IgD-negative memory B cell (primary cell): ENCODE measurements at regions not wholly inside any gene's neighbourhood (a gene's known extent, or its start where the extent isn't known, plus 50 kb on each side); places are given as distances from the start of the nearest gene placed in this dataset.
"Not testable (repeated sequence)": the region's sequence is repeated elsewhere in the genome, so short reads cannot be mapped to it uniquely, and the experiment has no call there.

Source experiments
- H3K27ac Mint-ChIP-seq, 3 donors: one replicate each; pipeline ENCODE4 v1.8.0; 2020 to 2022; ENCODE audit warnings: mild to moderate bottlenecking in 3 of 3, mixed read lengths in 3 of 3, moderate library complexity in 1 of 3
- H3K27me3 Mint-ChIP-seq: one replicate; pipeline ENCODE4 v1.8.0; 2021; ENCODE audit warnings: mixed read lengths
- H3K36me3 Mint-ChIP-seq: one replicate; pipeline ENCODE4 v1.8.0; 2020; ENCODE audit warnings: mild to moderate bottlenecking, mixed read lengths
- H3K4me1 Mint-ChIP-seq, 3 donors: one replicate each; pipeline ENCODE4 v1.8.0; 2020 to 2022; ENCODE audit warnings: mixed read lengths in 3 of 3, mild to moderate bottlenecking in 1 of 3
- H3K4me3 Mint-ChIP-seq, 4 donors: one replicate each; pipeline ENCODE4 v1.8.0; 2020 to 2022; ENCODE audit warnings: mild to moderate bottlenecking in 4 of 4, mixed read lengths in 4 of 4, moderate library complexity in 3 of 4
- H3K9me3 Mint-ChIP-seq, 3 donors: one replicate each; pipeline ENCODE4 v1.8.0; 2020 to 2021; ENCODE audit warnings: mixed read lengths in 3 of 3, mild to moderate bottlenecking in 1 of 3

DNA sequence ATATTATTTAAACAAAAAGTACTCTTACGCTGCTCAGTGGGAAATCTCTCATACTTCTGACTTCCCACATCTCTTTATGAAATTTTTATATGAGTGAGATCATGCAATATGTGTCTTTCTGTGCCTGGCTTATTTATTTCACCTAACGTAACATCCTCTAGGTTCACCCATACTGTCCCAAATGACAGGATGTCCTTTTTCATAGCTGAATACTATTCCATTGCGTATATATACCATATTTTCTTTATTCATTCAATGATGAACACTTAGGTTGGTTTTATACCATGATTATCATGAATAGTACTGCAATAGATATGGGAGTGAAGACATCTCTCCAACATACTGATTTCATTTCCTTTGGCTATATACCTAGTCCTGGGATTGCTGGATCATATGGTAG is 57.8 kb upstream of the TPP2 start:
- H3K27me3 Mint-ChIP-seq: peaks cover 14% of the 10 kb centered on the region
- no peaks in the 10 kb centered on the region for H3K4me1 Mint-ChIP-seq
- H3K4me3 Mint-ChIP-seq: no peak overlapping the region
- no peak overlapping the region for H3K27ac Mint-ChIP-seq
- H3K9me3 Mint-ChIP-seq: peaks cover 4 to 10% (median 9%) of the 10 kb centered on the region in 3 donors
- no peaks in the 10 kb centered on the region for H3K36me3 Mint-ChIP-seq

DNA sequence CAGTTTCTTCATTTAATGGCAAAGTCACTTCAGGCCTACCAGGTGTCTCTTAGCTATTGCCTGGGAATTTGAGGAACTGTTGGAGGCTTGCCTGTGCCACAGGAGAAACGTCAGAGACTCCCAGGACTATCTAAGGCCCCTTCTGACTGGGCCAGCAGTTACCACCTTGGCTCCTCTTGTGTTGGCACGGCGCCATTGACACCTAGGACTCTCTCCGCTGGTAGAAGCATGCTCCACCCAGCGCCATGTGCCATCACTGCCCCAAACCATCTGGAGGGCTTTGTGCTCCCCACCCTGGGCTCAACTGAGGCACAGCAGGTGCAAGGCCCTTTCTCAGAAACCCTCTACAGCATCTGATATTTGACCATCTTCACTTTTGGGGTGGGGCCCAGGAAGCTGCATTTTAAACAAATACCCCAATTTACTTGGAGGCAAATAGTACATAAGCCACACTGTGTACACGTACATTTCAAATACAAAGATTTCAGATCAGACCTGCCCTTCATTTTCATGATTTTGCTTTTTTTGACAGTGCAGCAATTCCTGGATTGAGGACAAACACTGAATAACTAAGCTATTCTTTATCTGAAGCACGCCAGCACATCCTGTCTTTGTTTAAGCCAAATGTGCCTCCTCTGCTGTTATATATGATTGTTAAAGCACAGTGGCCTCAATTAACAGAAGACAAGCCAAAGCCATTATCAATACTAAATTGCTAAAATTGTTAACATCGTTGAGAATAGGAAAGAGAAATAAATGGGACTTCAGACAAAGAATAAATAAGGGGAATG is 59.9 kb upstream of the TPP2 start:
- Mint-ChIP-seq H3K27ac (no peak overlapping the region), H3K36me3 (no peaks in the 10 kb centered on the region), H3K4me1 (no peaks in the 10 kb centered on the region), H3K4me3 (no peak overlapping the region), H3K9me3 (peaks cover under 1 to 3% (median 1%) of the 10 kb centered on the region in 3 donors), H3K27me3 (peaks cover 9% of the 10 kb centered on the region)

DNA sequence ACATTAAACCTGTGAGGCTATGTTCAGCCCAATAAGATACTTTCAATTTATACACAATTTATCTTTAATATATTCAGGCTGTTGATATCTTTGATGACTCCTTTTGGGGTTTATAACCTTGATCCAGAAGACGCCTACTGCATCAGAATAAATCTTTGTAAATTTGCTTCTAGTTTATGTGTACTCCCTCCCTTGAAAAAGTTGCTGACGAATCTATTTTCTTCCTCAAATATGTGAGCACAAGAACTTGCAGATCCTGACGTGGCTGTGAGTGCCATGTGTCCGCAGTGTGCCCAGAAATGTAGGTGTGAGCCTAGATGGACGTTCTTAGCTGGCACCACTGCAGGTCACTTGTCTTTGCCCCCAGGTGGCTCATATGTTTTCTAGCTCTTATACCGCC is 60.6 kb upstream of the TPP2 start:
- no peaks in the 10 kb centered on the region for H3K36me3 Mint-ChIP-seq
- no peak overlapping the region for H3K4me3 Mint-ChIP-seq
- peaks cover 0 to 3% (median 1%) of the 10 kb centered on the region in 3 donors for H3K9me3 Mint-ChIP-seq
- no peaks in the 10 kb centered on the region for H3K4me1 Mint-ChIP-seq
- peaks cover 7% of the 10 kb centered on the region for H3K27me3 Mint-ChIP-seq
- H3K27ac Mint-ChIP-seq: peak overlapping the region in 1 of 3 donors; percentile 35

DNA sequence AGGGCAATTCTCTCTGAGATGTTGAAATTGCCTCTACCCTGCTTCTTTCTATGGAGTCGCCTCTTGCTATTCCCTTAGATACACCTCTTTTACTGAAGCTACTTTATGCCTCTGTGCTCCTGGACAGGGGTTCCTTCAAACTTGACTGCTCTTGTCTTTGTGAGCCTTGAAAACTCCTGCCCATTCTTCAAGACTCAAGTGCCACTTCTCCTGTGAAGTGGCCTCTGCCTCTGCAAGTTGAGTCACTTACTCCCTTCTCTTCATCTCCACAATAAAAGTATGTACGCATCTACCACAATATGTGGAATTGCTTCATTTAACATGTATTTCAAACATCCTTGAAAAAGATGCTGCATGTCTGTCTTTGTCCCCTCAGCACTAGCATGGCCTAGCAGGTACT is 66.0 kb upstream of the TPP2 start:
- Mint-ChIP-seq H3K4me1 (no peaks in the 10 kb centered on the region), H3K9me3 (no peaks in the 10 kb centered on the region), H3K4me3 (no peak overlapping the region), H3K27ac (no peak overlapping the region), H3K36me3 (no peaks in the 10 kb centered on the region), H3K27me3 (peaks cover 4% of the 10 kb centered on the region)

DNA sequence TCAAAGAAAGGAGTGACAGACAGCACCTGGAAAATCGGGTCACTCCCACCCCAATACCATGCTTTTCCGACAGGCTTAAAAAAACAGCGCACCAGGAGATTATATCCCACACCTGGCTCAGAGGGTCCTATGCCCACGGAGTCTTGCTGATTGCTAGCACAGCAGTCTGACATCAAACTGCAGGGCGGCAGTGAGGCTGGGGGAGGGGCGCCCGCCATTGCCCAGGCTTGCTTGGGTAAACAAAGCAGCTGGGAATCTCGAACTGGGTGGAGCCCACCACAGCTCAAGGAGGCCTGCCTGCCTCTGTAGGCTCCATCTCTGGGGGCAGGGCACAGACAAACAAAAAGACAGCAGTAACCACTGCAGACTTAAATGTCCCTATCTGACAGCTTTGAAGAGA is 74.5 kb upstream of the TPP2 start:
- peaks cover 16% of the 10 kb centered on the region for H3K27me3 Mint-ChIP-seq
- not testable (repeated sequence) for H3K4me1 Mint-ChIP-seq, H3K9me3 Mint-ChIP-seq, H3K4me3 Mint-ChIP-seq, H3K27ac Mint-ChIP-seq, H3K36me3 Mint-ChIP-seq

DNA sequence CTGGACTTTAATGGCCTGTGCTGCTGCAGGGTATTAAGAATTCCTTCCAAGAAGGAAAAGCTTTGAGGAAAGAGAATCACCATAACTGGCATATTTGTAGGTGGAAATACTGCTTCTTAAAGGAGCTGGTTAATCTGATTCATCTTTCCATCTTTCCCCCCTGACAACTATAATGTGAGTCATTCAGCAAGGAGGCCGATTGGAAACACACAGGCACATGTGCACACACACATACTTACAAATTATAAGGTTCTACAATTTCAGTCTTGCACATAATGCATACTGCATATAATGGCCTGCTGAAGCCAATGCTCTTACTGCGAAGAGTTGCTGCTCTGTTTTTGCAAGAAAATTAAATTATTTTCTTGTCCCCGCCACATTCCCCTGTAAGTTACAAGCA is 78.8 kb upstream of the TPP2 start:
- H3K27me3 Mint-ChIP-seq: peaks cover 16% of the 10 kb centered on the region
- no peak overlapping the region for H3K4me3 Mint-ChIP-seq
- H3K4me1 Mint-ChIP-seq: peaks cover 0 to 7% (median 4%) of the 10 kb centered on the region in 3 donors
- H3K27ac Mint-ChIP-seq: no peak overlapping the region
- peaks cover 0 to 2% (median 0%) of the 10 kb centered on the region in 3 donors for H3K9me3 Mint-ChIP-seq
- no peaks in the 10 kb centered on the region for H3K36me3 Mint-ChIP-seq

DNA sequence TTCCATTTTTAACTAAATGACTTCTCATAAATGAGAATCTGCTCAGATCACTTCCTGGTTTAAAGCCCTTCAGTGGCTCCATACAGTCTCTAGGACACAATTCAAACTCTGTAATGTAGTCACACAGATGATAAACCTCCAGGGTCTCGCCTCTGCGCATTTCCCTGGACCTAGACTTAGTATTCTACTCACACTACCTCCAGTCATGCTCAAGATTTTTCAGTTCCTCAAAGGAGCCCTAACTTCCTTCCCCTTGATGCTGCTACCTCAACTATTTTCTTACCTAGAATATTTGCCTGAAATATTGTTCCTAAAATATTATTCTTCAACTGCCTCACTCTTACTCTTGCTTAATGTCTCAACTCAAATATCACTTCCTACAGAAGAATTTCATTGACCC is 86.7 kb upstream of the TPP2 start:
- H3K36me3 Mint-ChIP-seq: peaks cover 2% of the 10 kb centered on the region
- peaks cover 0 to 6% (median 3%) of the 10 kb centered on the region in 3 donors for H3K4me1 Mint-ChIP-seq
- H3K27me3 Mint-ChIP-seq: peaks cover 10% of the 10 kb centered on the region
- peaks cover 0 to 7% (median 4%) of the 10 kb centered on the region in 3 donors for H3K9me3 Mint-ChIP-seq
- H3K4me3 Mint-ChIP-seq: no peak overlapping the region
- peak overlapping the region in 1 of 3 donors; percentile 24 for H3K27ac Mint-ChIP-seq

DNA sequence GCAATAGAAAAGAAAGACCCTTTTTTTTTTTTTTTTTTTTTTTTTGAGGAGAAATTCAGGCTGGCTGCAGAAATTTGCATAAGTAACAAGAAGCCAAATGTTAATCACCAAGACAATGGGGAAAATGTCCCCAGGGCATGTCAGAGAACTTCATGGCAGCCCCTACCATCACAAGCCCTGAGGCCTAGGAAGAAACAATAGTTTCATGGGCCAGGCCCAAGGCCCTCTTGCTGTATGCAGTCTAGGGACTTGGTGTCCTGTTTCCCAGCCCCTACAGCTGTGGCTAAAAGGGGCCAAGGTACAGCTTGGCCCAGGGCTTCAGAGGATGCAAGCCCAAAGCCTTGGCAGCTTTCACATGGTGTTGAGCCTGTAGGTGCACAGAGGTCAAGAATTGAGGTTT is 88.4 kb upstream of the TPP2 start:
- H3K4me1 Mint-ChIP-seq: peaks cover 0 to 6% (median 3%) of the 10 kb centered on the region in 3 donors
- peaks cover 2% of the 10 kb centered on the region for H3K36me3 Mint-ChIP-seq
- no peak overlapping the region for H3K4me3 Mint-ChIP-seq
- peaks cover 0 to 7% (median 4%) of the 10 kb centered on the region in 3 donors for H3K9me3 Mint-ChIP-seq
- H3K27me3 Mint-ChIP-seq: peaks cover 10% of the 10 kb centered on the region
- H3K27ac Mint-ChIP-seq: no peak overlapping the region

DNA sequence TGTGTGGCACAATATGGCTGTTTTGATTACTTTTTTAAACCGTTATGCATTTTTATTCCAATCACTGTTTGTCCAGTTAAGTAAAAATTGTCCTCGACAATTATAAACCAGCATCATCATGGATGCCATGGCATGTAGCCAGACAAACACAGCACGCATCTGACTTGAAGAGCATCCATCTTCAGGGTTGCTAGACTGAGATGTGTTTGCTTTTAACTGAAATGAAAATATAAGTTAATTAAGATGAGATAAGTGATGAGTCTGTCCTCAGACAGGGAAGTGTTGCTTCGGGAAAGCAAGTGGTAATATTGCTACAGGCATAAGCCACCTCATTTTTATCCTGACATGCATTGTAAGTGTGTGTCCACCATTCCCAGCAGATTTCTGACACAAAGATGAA is 92.8 kb upstream of the TPP2 start:
- H3K4me1 Mint-ChIP-seq: peaks cover 0 to 2% (median 0%) of the 10 kb centered on the region in 3 donors
- H3K36me3 Mint-ChIP-seq: peaks cover 2% of the 10 kb centered on the region
- peaks cover 0 to 10% (median 2%) of the 10 kb centered on the region in 3 donors for H3K9me3 Mint-ChIP-seq
- no peak overlapping the region for H3K4me3 Mint-ChIP-seq
- H3K27me3 Mint-ChIP-seq: no peaks in the 10 kb centered on the region
- no peak overlapping the region for H3K27ac Mint-ChIP-seq

DNA sequence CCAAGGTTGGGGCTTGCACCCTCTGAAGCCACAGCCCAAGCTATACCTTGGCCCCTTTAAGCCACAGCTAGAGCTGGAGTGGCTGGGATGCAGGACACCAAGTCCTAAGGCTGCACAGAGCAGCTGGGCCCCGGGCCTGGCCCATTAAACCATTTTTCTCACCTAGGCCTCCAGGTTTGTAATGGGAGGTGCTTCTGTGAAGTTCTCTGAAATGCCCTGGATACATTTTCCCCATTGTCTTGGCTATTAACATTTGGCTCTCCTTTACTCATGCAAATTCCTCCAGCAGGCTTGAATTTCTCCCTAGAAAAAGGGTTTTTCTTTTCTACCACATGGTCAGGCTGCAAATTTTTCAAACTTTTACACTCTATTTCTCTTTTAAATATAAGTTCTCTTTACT is 93.8 kb upstream of the FGF14 start:
- peaks cover 3% of the 10 kb centered on the region for H3K27me3 Mint-ChIP-seq
- H3K36me3 Mint-ChIP-seq: no peaks in the 10 kb centered on the region
- no peak overlapping the region for H3K4me3 Mint-ChIP-seq
- no peak overlapping the region for H3K27ac Mint-ChIP-seq
- H3K4me1 Mint-ChIP-seq: peaks cover 0 to 4% (median 0%) of the 10 kb centered on the region in 3 donors
- H3K9me3 Mint-ChIP-seq: peaks cover 0 to 8% (median 4%) of the 10 kb centered on the region in 3 donors

DNA sequence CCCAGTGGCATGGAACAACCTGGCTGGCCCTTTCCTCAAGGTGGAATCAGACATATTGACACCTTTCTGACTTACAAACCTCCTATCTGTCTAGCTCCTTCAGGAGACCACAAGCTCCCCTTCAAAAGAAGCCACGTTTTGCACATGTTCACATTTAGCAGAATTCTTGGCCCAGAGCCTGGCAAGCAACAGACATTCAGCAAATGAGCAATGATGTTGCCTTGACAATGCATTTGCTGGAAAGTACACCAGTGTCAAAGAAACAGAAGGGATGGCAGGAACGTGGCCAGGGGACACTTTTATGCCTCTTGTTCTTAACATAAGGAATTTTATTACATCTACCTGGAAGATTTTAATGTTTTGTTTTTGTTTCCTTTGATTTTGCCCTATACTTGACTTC is 85.5 kb upstream of the FGF14 start:
- H3K27ac Mint-ChIP-seq: no peak overlapping the region
- H3K9me3 Mint-ChIP-seq: peaks cover 0 to 1% (median 0%) of the 10 kb centered on the region in 3 donors
- no peak overlapping the region for H3K4me3 Mint-ChIP-seq
- H3K27me3 Mint-ChIP-seq: peaks cover 2% of the 10 kb centered on the region
- no peaks in the 10 kb centered on the region for H3K4me1 Mint-ChIP-seq
- peaks cover 2% of the 10 kb centered on the region for H3K36me3 Mint-ChIP-seq

DNA sequence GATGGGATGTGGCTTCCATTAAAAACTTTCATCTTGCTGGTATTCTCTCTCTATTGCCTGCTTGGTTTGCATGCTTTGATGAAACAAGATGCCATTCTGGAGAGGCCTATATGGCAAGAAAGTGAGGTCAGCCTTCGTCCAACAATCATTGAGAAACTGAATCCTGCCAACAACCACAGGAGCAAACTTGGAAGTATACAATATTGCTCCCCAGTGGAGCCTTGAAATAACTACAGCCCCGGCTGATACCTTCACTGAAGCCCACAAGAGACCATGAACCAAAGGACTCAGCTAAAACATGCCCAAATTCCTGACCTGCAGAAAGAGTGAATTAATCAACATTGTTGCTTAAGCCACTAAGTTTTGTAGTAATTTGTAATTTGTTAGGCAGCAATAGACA is 82.5 kb upstream of the FGF14 start:
- Mint-ChIP-seq H3K27ac (no peak overlapping the region), H3K36me3 (peaks cover 2% of the 10 kb centered on the region), H3K27me3 (peaks cover 2% of the 10 kb centered on the region), H3K4me1 (no peaks in the 10 kb centered on the region), H3K4me3 (no peak overlapping the region), H3K9me3 (peaks cover 0 to 1% (median 0%) of the 10 kb centered on the region in 3 donors)

DNA sequence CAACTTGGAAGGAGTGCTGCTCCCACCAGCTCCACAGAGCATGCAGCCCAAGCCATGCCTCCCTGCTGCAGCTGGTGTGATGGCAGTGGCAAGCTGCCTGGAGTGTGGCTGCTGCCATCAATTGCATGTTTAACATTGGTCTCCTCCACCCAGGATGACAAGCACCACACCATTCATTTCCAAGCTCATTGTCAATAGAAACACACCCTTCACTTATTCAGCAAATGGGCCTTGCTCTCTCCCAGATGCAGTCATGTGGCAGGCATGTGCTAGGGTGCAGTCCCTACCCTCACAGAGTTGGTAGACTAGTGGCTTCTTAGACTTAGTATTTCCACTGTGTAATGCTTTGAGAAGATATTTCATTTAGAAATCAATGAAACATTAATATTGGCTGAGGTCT is 70.8 kb upstream of the FGF14 start:
- peaks cover 0 to 7% (median 0%) of the 10 kb centered on the region in 3 donors for H3K9me3 Mint-ChIP-seq
- H3K27ac Mint-ChIP-seq: no peak overlapping the region
- no peaks in the 10 kb centered on the region for H3K36me3 Mint-ChIP-seq
- no peaks in the 10 kb centered on the region for H3K4me1 Mint-ChIP-seq
- peaks cover 7% of the 10 kb centered on the region for H3K27me3 Mint-ChIP-seq
- no peak overlapping the region for H3K4me3 Mint-ChIP-seq

DNA sequence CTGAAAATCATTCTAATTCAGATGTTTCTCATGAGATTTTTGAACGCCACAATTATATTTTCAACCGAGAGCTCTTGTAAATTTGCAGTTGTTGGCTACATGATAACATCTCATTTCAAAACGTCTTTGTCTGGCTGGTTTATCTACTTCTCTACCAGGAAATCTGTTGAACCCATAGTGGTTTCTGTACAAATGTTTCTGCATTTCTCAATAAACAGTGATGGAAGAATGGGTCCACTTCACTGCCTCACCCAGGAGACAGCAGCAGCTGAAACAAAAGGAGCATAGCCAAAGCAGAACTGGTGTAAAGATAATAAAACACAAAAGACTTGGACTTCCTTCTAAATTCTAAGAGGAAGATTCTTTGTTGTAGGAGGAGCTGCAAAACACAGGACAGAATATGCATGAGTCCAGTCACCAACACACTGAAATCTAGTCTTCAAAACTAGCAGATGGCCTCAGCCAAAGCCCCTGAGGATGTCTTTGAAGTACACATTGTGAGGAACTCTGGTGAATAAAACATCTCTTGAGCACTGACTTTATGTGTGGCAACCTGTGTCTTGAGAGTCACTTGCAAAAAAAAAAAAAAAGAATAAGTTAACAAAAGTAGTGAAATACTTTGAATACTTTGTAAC is 68.6 kb upstream of the FGF14 start:
- Mint-ChIP-seq H3K9me3 (peaks cover 0 to 9% (median 0%) of the 10 kb centered on the region in 3 donors), H3K36me3 (no peaks in the 10 kb centered on the region), H3K27me3 (peaks cover 7% of the 10 kb centered on the region), H3K4me1 (no peaks in the 10 kb centered on the region), H3K27ac (no peak overlapping the region), H3K4me3 (no peak overlapping the region)

DNA sequence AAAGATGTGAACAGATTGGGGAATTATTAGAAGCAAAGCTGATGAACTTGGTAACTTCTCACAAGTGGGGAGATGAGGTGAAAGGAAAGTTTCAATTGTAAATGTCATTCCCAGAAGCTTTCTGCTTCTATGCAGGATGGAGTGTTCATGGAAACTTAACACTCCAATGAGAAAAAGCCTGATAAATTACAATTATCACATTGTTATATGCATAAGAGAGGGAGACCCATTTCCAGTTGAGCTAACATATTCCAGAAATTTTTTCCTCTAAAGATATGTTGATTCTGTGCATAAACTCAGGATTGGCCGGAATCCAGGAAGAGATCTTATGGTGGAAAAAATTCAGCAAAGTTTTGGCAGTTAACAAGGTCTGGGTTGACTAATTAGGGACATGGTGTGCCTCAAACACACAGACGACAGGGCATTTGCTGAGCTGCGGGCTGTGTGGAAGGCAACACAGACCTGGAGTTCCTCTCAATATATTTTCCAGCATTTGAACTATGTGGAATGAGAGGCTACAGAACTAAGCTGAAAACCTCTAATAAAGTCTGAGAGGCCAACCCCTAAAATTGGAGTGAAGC is 64.9 kb upstream of the FGF14 start:
- H3K9me3 Mint-ChIP-seq: peaks cover 0 to 8% (median 0%) of the 10 kb centered on the region in 3 donors
- no peaks in the 10 kb centered on the region for H3K4me1 Mint-ChIP-seq
- no peak overlapping the region for H3K4me3 Mint-ChIP-seq
- H3K36me3 Mint-ChIP-seq: no peaks in the 10 kb centered on the region
- H3K27me3 Mint-ChIP-seq: peaks cover 7% of the 10 kb centered on the region
- H3K27ac Mint-ChIP-seq: no peak overlapping the region
